ENCODE measurements at regions not wholly inside any gene's neighbourhood (a gene's known extent, or its start where the extent isn't known, plus 50 kb on each side); places are given as distances from the start of the nearest gene placed in this dataset.

- TF ChIP-seq IRF3 (IDR thresholded peaks at IDR 0.05) (no peak), POLR2A (IDR thresholded peaks at IDR 0.05; ENCODE audit: low read depth, low read length) (no peak), CREB1 (IDR thresholded peaks at IDR 0.05; ENCODE audit: low read depth) (no peak), ZNF274 (IDR thresholded peaks at IDR 0.05; ENCODE audit: insufficient read depth, insufficient read length) (peak; percentile 12)
- TF ChIP-seq, protein P1, sequence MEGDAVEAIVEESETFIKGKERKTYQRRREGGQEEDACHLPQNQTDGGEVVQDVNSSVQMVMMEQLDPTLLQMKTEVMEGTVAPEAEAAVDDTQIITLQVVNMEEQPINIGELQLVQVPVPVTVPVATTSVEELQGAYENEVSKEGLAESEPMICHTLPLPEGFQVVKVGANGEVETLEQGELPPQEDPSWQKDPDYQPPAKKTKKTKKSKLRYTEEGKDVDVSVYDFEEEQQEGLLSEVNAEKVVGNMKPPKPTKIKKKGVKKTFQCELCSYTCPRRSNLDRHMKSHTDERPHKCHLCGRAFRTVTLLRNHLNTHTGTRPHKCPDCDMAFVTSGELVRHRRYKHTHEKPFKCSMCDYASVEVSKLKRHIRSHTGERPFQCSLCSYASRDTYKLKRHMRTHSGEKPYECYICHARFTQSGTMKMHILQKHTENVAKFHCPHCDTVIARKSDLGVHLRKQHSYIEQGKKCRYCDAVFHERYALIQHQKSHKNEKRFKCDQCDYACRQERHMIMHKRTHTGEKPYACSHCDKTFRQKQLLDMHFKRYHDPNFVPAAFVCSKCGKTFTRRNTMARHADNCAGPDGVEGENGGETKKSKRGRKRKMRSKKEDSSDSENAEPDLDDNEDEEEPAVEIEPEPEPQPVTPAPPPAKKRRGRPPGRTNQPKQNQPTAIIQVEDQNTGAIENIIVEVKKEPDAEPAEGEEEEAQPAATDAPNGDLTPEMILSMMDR (IDR thresholded peaks at IDR 0.05 in 2 of 3, conservative IDR thresholded peaks at IDR 0.05 in 1 of 3; ENCODE audit: control insufficient read depth in 2 of 3, extremely low read depth in 1 of 3, insufficient read depth in 1 of 3, low read depth in 3 of 3, low read length in 3 of 3) = no peak
Measured at GRCh38 chrX:40316502-40316901, 218.7 kb upstream of the BCOR start.
